ENCODE measurements at regions not wholly inside any gene's neighbourhood (a gene's known extent, or its start where the extent isn't known, plus 50 kb on each side); places are given as distances from the start of the nearest gene placed in this dataset.

DNA sequence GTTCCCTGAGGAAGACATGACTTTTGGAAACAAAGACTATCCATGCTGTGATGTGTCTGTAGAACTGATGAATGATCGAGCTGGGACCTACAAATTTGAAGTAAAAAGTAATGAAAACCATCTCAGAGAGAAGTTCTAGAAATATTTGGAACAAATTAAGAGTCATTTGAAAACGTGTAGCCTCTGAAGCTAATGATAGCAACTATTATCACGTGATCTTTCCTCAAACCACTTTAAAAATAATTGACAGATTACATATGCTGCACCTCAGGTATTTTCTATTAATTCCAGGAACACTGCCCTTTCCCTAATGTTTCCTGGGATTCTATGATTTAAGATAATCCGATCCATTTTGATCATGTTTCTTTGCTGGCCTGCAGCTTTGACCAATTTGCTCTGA, 990.3 kb downstream of the CDH8 start:
- no peak for FAIRE-seq
- DNase-seq, result no peak
- no peaks in the 10 kb centered on the region for H3K27me3 ChIP-seq (ENCODE audit: control insufficient read depth, insufficient read depth, low read length)
- H3K9ac ChIP-seq (ENCODE audit: low read length in 3 of 3), result no peak overlapping the region
- TF ChIP-seq, protein P1, sequence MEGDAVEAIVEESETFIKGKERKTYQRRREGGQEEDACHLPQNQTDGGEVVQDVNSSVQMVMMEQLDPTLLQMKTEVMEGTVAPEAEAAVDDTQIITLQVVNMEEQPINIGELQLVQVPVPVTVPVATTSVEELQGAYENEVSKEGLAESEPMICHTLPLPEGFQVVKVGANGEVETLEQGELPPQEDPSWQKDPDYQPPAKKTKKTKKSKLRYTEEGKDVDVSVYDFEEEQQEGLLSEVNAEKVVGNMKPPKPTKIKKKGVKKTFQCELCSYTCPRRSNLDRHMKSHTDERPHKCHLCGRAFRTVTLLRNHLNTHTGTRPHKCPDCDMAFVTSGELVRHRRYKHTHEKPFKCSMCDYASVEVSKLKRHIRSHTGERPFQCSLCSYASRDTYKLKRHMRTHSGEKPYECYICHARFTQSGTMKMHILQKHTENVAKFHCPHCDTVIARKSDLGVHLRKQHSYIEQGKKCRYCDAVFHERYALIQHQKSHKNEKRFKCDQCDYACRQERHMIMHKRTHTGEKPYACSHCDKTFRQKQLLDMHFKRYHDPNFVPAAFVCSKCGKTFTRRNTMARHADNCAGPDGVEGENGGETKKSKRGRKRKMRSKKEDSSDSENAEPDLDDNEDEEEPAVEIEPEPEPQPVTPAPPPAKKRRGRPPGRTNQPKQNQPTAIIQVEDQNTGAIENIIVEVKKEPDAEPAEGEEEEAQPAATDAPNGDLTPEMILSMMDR (IDR thresholded peaks at IDR 0.05; ENCODE audit: borderline replicate concordance, extremely low read depth, insufficient read depth), result no peak
- peaks cover 0 to 3% (median 0%) of the 10 kb centered on the region in 3 donors for H3K9me3 ChIP-seq (ENCODE audit: control insufficient read depth in 2 of 3, insufficient read depth in 1 of 3, low read length in 3 of 3)
- no peak overlapping the region for H3K27ac ChIP-seq (ENCODE audit: low read depth in 2 of 2, low read length in 2 of 2)
- H3K4me3 ChIP-seq (ENCODE audit: low read length in 3 of 3), result no peak overlapping the region
- H3K4me1 ChIP-seq (ENCODE audit: control insufficient read depth in 2 of 3, insufficient read depth in 2 of 3, low read depth in 1 of 3, low read length in 3 of 3), result no peaks in the 10 kb centered on the region
- intact Hi-C loops (cut with DNase I), result no loop called here
- no peaks in the 10 kb centered on the region for H3K36me3 ChIP-seq (ENCODE audit: control insufficient read depth in 2 of 3, insufficient read depth in 3 of 3, low read length in 3 of 3)

- Histone ChIP-seq H3K9me3 (ENCODE audit: control insufficient read depth in 2 of 3, insufficient read depth in 1 of 3, low read length in 3 of 3) (peaks cover 0 to 3% (median 0%) of the 10 kb centered on the region in 3 donors), H3K4me1 (ENCODE audit: control insufficient read depth in 2 of 3, insufficient read depth in 2 of 3, low read depth in 1 of 3, low read length in 3 of 3) (no peaks in the 10 kb centered on the region), H3K27me3 (ENCODE audit: control insufficient read depth, insufficient read depth, low read length) (no peaks in the 10 kb centered on the region), H3K4me3 (ENCODE audit: low read length in 3 of 3) (no peak overlapping the region), H3K36me3 (ENCODE audit: control insufficient read depth in 2 of 3, insufficient read depth in 3 of 3, low read length in 3 of 3) (no peaks in the 10 kb centered on the region), H3K27ac (ENCODE audit: low read depth in 2 of 2, low read length in 2 of 2) (no peak overlapping the region), H3K9ac (ENCODE audit: low read length in 3 of 3) (no peak overlapping the region)
- FAIRE-seq (no peak), DNase-seq (peak in 3 of 5 donors; percentile 25 to 72 (median 67))
- intact Hi-C loops (cut with DNase I), result no loop called here
- TF ChIP-seq, protein P1 (IDR thresholded peaks at IDR 0.05; ENCODE audit: borderline replicate concordance, extremely low read depth, insufficient read depth), result no peak
Observed at GRCh38 chr16:61042737-61043136, 993.5 kb downstream of the CDH8 start.

GRCh38 chr16:61030616-61031015, 1005.6 kb downstream of the CDH8 start:
- TF ChIP-seq, protein P1 (IDR thresholded peaks at IDR 0.05; ENCODE audit: borderline replicate concordance, extremely low read depth, insufficient read depth), result no peak
- H3K27ac ChIP-seq (ENCODE audit: low read depth in 2 of 2, low read length in 2 of 2), result no peak overlapping the region
- DNase-seq (no peak), FAIRE-seq (no peak)
- H3K9ac ChIP-seq (ENCODE audit: low read length in 3 of 3), result no peak overlapping the region
- H3K36me3 ChIP-seq (ENCODE audit: control insufficient read depth in 2 of 3, insufficient read depth in 3 of 3, low read length in 3 of 3), result no peaks in the 10 kb centered on the region
- no peaks in the 10 kb centered on the region for H3K9me3 ChIP-seq (ENCODE audit: control insufficient read depth in 2 of 3, insufficient read depth in 1 of 3, low read length in 3 of 3)
- no peaks in the 10 kb centered on the region for H3K4me1 ChIP-seq (ENCODE audit: control insufficient read depth in 2 of 3, insufficient read depth in 2 of 3, low read depth in 1 of 3, low read length in 3 of 3)
- H3K27me3 ChIP-seq (ENCODE audit: control insufficient read depth, insufficient read depth, low read length), result no peaks in the 10 kb centered on the region
- intact Hi-C loops (cut with DNase I), result no loop called here
- no peak overlapping the region for H3K4me3 ChIP-seq (ENCODE audit: low read length in 3 of 3)

Measured in kidney (tissue), 13 donors.